GM18858 (cell line): ENCODE measurements at regions not wholly inside any gene's neighbourhood (a gene's known extent, or its start where the extent isn't known, plus 50 kb on each side); places are given as distances from the start of the nearest gene placed in this dataset.
"Not testable (repeated sequence)": the region's sequence is repeated elsewhere in the genome, so short reads cannot be mapped to it uniquely, and the experiment has no call there.

Experiments used
- ATAC-seq: cut with Tn5 transposase; IDR thresholded peaks from one replicate; pipeline ENCODE4 v1.9.1; 2021; ENCODE audit not compliant: unreplicated experiment

- no peak for ATAC-seq
Measured at GRCh38 chrX:26631385-26631784, 415.4 kb downstream of the MAGEB5 start.

- ATAC-seq: no peak
Measured at GRCh38 chrX:26613956-26614355, 398.0 kb downstream of the MAGEB5 start.

- no peak for ATAC-seq
Measured at GRCh38 chrX:26606971-26607370, 391.0 kb downstream of the MAGEB5 start.

GRCh38 chrX:26597981-26598380, 382.0 kb downstream of the MAGEB5 start:
- ATAC-seq: no peak

- no peak for ATAC-seq
Measured at GRCh38 chrX:26590849-26591248, 374.9 kb downstream of the MAGEB5 start.

GRCh38 chrX:26586570-26586969, 370.6 kb downstream of the MAGEB5 start:
- ATAC-seq: no peak

- no peak for ATAC-seq
Measured at GRCh38 chrX:26581091-26581490, 365.1 kb downstream of the MAGEB5 start.

- ATAC-seq: no peak
Measured at GRCh38 chrX:26580021-26580420, 364.1 kb downstream of the MAGEB5 start.

- no peak for ATAC-seq
Measured at GRCh38 chrX:26574234-26574633, 358.3 kb downstream of the MAGEB5 start.

GRCh38 chrX:26562156-26562555, 346.2 kb downstream of the MAGEB5 start:
- ATAC-seq: no peak

GRCh38 chrX:26559855-26560254, 343.9 kb downstream of the MAGEB5 start:
- no peak for ATAC-seq

- no peak for ATAC-seq
Measured at GRCh38 chrX:26558719-26559386, 342.9 kb downstream of the MAGEB5 start.

GRCh38 chrX:26557691-26558321, 341.8 kb downstream of the MAGEB5 start:
- ATAC-seq: no peak

GRCh38 chrX:26525768-26526167, 309.8 kb downstream of the MAGEB5 start:
- not testable (repeated sequence) for ATAC-seq

- ATAC-seq: no peak
Measured at GRCh38 chrX:26522501-26522900, 306.5 kb downstream of the MAGEB5 start.

GRCh38 chrX:26511589-26512363, 295.8 kb downstream of the MAGEB5 start:
- no peak for ATAC-seq

GRCh38 chrX:26470941-26471340, 255.0 kb downstream of the MAGEB5 start:
- ATAC-seq: no peak

GRCh38 chrX:26466387-26466786, 250.4 kb downstream of the MAGEB5 start:
- no peak for ATAC-seq

GRCh38 chrX:26445288-26445687, 229.3 kb downstream of the MAGEB5 start:
- no peak for ATAC-seq

- ATAC-seq: not testable (repeated sequence)
Measured at GRCh38 chrX:26444417-26444816, 228.4 kb downstream of the MAGEB5 start.

- ATAC-seq: no peak
Measured at GRCh38 chrX:26442340-26442739, 226.4 kb downstream of the MAGEB5 start.

- no peak for ATAC-seq
Measured at GRCh38 chrX:26414534-26414933, 198.6 kb downstream of the MAGEB5 start.
